Trophoblast cell (in vitro differentiated cells and primary cell): ENCODE measurements at regions not wholly inside any gene's neighbourhood (a gene's known extent, or its start where the extent isn't known, plus 50 kb on each side); places are given as distances from the start of the nearest gene placed in this dataset.

Experiments used
- DNase-seq, 2 donors: peaks; one replicate each; pipeline ENCODE4 v3.0.0-alpha.2; 2016
- H2AFZ ChIP-seq: 2 replicates; pipeline ENCODE4 v1.6.1; 2013; ENCODE audit warnings: low read length, moderate library complexity, mild to moderate bottlenecking; ENCODE audit not compliant: insufficient read depth, poor library complexity
- H2AK5ac ChIP-seq: 2 replicates; pipeline ENCODE4 v1.6.1; 2013; ENCODE audit warnings: mild to moderate bottlenecking, low read length
- H2BK120ac ChIP-seq: 2 replicates; pipeline ENCODE4 v1.6.1; 2013; ENCODE audit warnings: low read length, mild to moderate bottlenecking, moderate library complexity; ENCODE audit not compliant: insufficient read depth, poor library complexity
- H2BK12ac ChIP-seq: 2 replicates; pipeline ENCODE4 v1.6.1; 2013; ENCODE audit warnings: mild to moderate bottlenecking, low read length, moderate library complexity
- H2BK5ac ChIP-seq: 2 replicates; pipeline ENCODE4 v1.6.1; 2013; ENCODE audit warnings: low read length, low read depth, moderate library complexity, mild to moderate bottlenecking; ENCODE audit not compliant: poor library complexity
- H3K14ac ChIP-seq: 2 replicates; pipeline ENCODE4 v1.6.1; 2013; ENCODE audit warnings: mild to moderate bottlenecking, low read length
- H3K18ac ChIP-seq: 2 replicates; pipeline ENCODE4 v1.6.1; 2013; ENCODE audit warnings: mild to moderate bottlenecking, low read length
- H3K23ac ChIP-seq: 2 replicates; pipeline ENCODE4 v1.6.1; 2013; ENCODE audit warnings: low read length
- H3K27ac ChIP-seq: 2 replicates; pipeline ENCODE4 v1.5.1; 2013; ENCODE audit warnings: low read depth, mild to moderate bottlenecking, inconsistent platforms, low read length, moderate library complexity
- H3K27me3 ChIP-seq: 2 replicates; pipeline ENCODE4 v1.6.1; 2013; ENCODE audit warnings: inconsistent platforms, mild to moderate bottlenecking, low read length, moderate library complexity; ENCODE audit not compliant: insufficient read depth
- H3K36me3 ChIP-seq, 2 experiments: 1 replicate in 1 of 2; 2 replicates in 1 of 2; pipeline ENCODE4 v1.6.1; 2013; ENCODE audit warnings: low read length in 2 of 2, mild to moderate bottlenecking in 2 of 2, moderate library complexity in 1 of 2; ENCODE audit not compliant: insufficient read depth in 2 of 2, control insufficient read depth in 1 of 2
- H3K4ac ChIP-seq: 2 replicates; pipeline ENCODE4 v1.6.1; 2013; ENCODE audit warnings: low read depth, mild to moderate bottlenecking, low read length, moderate library complexity
- H3K4me1 ChIP-seq, 2 experiments: 1 replicate in 1 of 2; 2 replicates in 1 of 2; pipeline ENCODE4 v1.6.1; 2013; ENCODE audit warnings: low read length in 2 of 2, mild to moderate bottlenecking in 2 of 2, moderate library complexity in 1 of 2; ENCODE audit not compliant: insufficient read depth in 2 of 2, control insufficient read depth in 1 of 2
- H3K4me2 ChIP-seq: 2 replicates; pipeline ENCODE4 v1.6.1; 2013; ENCODE audit warnings: inconsistent platforms, mild to moderate bottlenecking, low read length, moderate library complexity
- H3K4me3 ChIP-seq: 2 replicates; pipeline ENCODE4 v1.5.1; 2013; ENCODE audit warnings: mild to moderate bottlenecking, low read depth, low read length, inconsistent platforms
- H3K79me1 ChIP-seq: one replicate; pipeline ENCODE4 v1.6.1; 2013; ENCODE audit warnings: low read length
- H3K79me2 ChIP-seq: 2 replicates; pipeline ENCODE4 v1.6.1; 2013; ENCODE audit warnings: low read length, mild to moderate bottlenecking; ENCODE audit not compliant: control insufficient read depth, insufficient read depth, poor library complexity
- H3K9ac ChIP-seq: 2 replicates; pipeline ENCODE4 v1.6.1; 2013; ENCODE audit warnings: mild to moderate bottlenecking, low read length
- H3K9me3 ChIP-seq: 2 replicates; pipeline ENCODE4 v1.6.1; 2013; ENCODE audit warnings: low read depth, mild to moderate bottlenecking, control low read depth, inconsistent platforms, low read length; ENCODE audit not compliant: insufficient read depth
- H4K12ac ChIP-seq: 2 replicates; pipeline ENCODE4 v1.6.1; 2013; ENCODE audit warnings: low read depth, mild to moderate bottlenecking, low read length, moderate library complexity
- H4K8ac ChIP-seq: 2 replicates; pipeline ENCODE4 v1.6.1; 2013; ENCODE audit warnings: low read depth, mild to moderate bottlenecking, low read length, moderate library complexity
- H4K91ac ChIP-seq: one replicate; pipeline ENCODE4 v1.6.1; 2013; ENCODE audit warnings: low read depth, mild to moderate bottlenecking, low read length, moderate library complexity
- WGBS: extraction: QIAGEN DNeasy Blood & Tissue Kit; methylation state at CpG from one replicate; pipeline ENCODE4 v1.1.7; 2013; ENCODE audit warnings: missing lambda C conversion rate; ENCODE audit not compliant: insufficient read length, insufficient coverage; ENCODE audit errors: extremely low coverage; 5-methylcytosine and 5-hydroxymethylcytosine counted together

DNA sequence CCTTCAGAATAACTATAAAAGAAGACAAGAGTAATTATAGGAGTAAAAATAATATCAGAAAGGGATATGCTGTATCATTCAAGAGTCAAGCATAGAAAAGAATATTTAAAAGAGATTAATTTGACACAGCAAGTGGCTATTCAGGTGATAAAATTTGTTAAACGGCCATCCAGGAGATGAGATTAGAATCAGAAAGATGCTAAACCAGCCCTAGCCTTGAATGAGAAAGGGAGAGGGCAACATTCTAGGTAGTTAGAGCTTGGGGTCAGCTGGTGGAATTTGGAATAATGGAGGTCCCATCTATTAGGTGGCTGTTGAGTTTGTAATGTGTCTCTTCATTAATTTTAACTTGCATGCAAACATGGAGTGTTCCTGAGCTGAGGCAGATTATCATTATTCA, 350.5 kb upstream of the PABPC4L start:
- H3K4me2 ChIP-seq = no peak overlapping the region
- no peak overlapping the region for H3K4ac ChIP-seq
- no peak for DNase-seq
- H3K79me1 ChIP-seq = no peaks in the 10 kb centered on the region
- H2AFZ ChIP-seq = no peak overlapping the region
- no peak overlapping the region for H3K18ac ChIP-seq
- H3K4me3 ChIP-seq = no peak overlapping the region
- no CpG with 5 or more reads among the region's 1 CpG for WGBS
- no peak overlapping the region for H2AK5ac ChIP-seq
- H4K91ac ChIP-seq = no peak overlapping the region
- H3K27me3 ChIP-seq = no peaks in the 10 kb centered on the region
- H2BK12ac ChIP-seq = no peak overlapping the region
- no peak overlapping the region for H3K27ac ChIP-seq
- no peaks in the 10 kb centered on the region for H3K4me1 ChIP-seq
- no peak overlapping the region for H2BK5ac ChIP-seq
- no peak overlapping the region for H3K14ac ChIP-seq
- H3K79me2 ChIP-seq = no peaks in the 10 kb centered on the region
- H4K8ac ChIP-seq = no peak overlapping the region
- H2BK120ac ChIP-seq = no peak overlapping the region
- no peak overlapping the region for H3K23ac ChIP-seq
- H4K12ac ChIP-seq = no peak overlapping the region
- no peak overlapping the region for H3K9ac ChIP-seq
- H3K9me3 ChIP-seq = peaks cover 1% of the 10 kb centered on the region
- H3K36me3 ChIP-seq = peaks cover 0 to 2% of the 10 kb centered on the region in 2 experiments

- Histone ChIP-seq H2BK120ac (no peak overlapping the region), H3K4me3 (no peak overlapping the region), H4K91ac (no peak overlapping the region), H3K79me1 (peaks cover 1% of the 10 kb centered on the region), H3K18ac (no peak overlapping the region), H3K36me3 (peaks cover 2 to 3% of the 10 kb centered on the region in 2 experiments), H2AFZ (no peak overlapping the region), H3K4ac (no peak overlapping the region), H3K4me2 (no peak overlapping the region), H3K9ac (no peak overlapping the region), H3K4me1 (no peaks in the 10 kb centered on the region), H3K9me3 (peaks cover 2% of the 10 kb centered on the region), H3K27ac (no peak overlapping the region), H3K79me2 (no peaks in the 10 kb centered on the region), H4K12ac (no peak overlapping the region), H3K14ac (no peak overlapping the region), H4K8ac (no peak overlapping the region), H2BK5ac (no peak overlapping the region), H2BK12ac (no peak overlapping the region), H2AK5ac (no peak overlapping the region), H3K27me3 (no peaks in the 10 kb centered on the region), H3K23ac (no peak overlapping the region)
- DNase-seq = no peak
- WGBS = no CpG with 5 or more reads among the region's 2 CpGs
Observed at GRCh38 chr4:134551348-134551747, 349.8 kb upstream of the PABPC4L start.

DNA sequence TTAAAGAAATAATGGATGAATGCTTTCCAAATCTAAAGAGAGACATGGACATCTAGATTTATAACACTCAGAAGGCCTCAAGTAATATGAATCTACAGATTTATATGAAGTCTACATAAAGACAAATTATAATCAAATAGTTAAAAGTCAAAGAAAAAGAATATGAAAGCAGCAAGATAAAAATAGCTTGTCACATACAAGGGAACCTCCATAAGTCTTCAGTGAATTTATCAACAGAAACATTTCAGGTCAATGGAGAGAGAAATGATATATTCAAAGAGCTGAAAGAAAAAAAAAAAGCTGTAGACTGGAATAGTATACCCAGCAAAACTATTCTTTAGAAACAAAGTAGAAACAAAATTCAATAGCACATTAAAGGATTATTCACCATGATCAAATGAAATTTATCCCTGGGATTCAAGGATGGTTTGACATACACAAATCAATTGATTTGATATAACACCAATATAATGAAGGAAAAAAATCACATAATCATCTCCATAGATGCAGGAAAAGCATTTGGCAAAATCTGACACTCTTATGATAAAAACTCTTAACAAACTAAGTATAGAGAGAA, 346.6 kb upstream of the PABPC4L start:
- Histone ChIP-seq H3K27ac (no peak overlapping the region), H3K23ac (no peak overlapping the region), H3K4me2 (no peak overlapping the region), H3K9me3 (peaks cover 6% of the 10 kb centered on the region), H3K36me3 (peaks cover 4% of the 10 kb centered on the region in 2 experiments), H3K27me3 (no peaks in the 10 kb centered on the region), H3K18ac (no peak overlapping the region), H4K12ac (no peak overlapping the region), H4K91ac (no peak overlapping the region), H2AFZ (no peak overlapping the region), H4K8ac (no peak overlapping the region), H2BK120ac (no peak overlapping the region), H3K14ac (no peak overlapping the region), H3K79me1 (peaks cover 4% of the 10 kb centered on the region), H2BK12ac (no peak overlapping the region), H3K79me2 (no peaks in the 10 kb centered on the region), H3K4me1 (no peaks in the 10 kb centered on the region), H3K4me3 (no peak overlapping the region), H3K4ac (no peak overlapping the region), H2BK5ac (no peak overlapping the region), H2AK5ac (no peak overlapping the region), H3K9ac (no peak overlapping the region)
- no peak for DNase-seq

DNA sequence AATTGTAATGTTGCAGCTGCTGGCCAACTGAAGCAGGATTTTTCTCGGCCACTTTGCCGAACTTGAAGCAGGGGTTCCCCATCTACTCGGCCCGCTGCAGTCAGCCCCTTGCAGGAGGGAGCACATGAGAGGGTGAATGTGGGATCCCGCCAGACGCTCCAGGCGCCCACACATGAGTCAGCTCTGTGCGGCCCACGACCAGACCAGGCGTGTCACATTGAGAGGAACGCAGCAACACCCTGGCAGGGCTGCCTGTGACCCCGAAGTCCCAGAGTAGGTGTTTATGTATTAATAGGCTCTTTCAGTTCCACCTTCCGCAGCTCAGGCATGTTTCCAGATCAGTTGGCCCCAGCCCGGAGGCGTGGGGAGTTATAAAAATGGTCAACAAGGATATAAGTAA, 344.7 kb upstream of the PABPC4L start:
- Histone ChIP-seq H2BK120ac (peak overlapping the region; percentile 49), H4K12ac (peak overlapping the region; percentile 9), H3K27ac (no peak overlapping the region), H3K18ac (peak overlapping the region; percentile 18), H3K4me3 (no peak overlapping the region), H3K9ac (no peak overlapping the region), H3K27me3 (no peaks in the 10 kb centered on the region), H2AFZ (no peak overlapping the region), H2BK12ac (peak overlapping the region; percentile 86), H3K9me3 (peaks cover 6% of the 10 kb centered on the region), H3K4me2 (no peak overlapping the region), H4K91ac (peak overlapping the region; percentile 67), H2BK5ac (peak overlapping the region; percentile 3), H3K23ac (no peak overlapping the region), H3K14ac (peak overlapping the region; percentile 22), H3K36me3 (peaks cover 4% of the 10 kb centered on the region in 2 experiments), H3K4me1 (no peaks in the 10 kb centered on the region), H3K79me1 (peaks cover 4% of the 10 kb centered on the region), H3K79me2 (no peaks in the 10 kb centered on the region), H3K4ac (peak overlapping the region; percentile 10), H2AK5ac (peak overlapping the region; percentile 31), H4K8ac (peak overlapping the region; percentile 3)
- DNase-seq = no peak
- WGBS = no CpG with 5 or more reads among the region's 15 CpGs
